Neural progenitor cell (in vitro differentiated cells): ENCODE measurements at regions not wholly inside any gene's neighbourhood (a gene's known extent, or its start where the extent isn't known, plus 50 kb on each side); places are given as distances from the start of the nearest gene placed in this dataset.

Experiments used
- EZH2 ChIP-seq: fragments of 200-600 bp; sonication (generic); IDR thresholded peaks from 2 replicates; pipeline ENCODE4 v1.6.1; 2017; ENCODE audit warnings: antibody characterized with exemption, mild to moderate bottlenecking, moderate library complexity
- EZH2phosphoT487 ChIP-seq: fragments of 200-600 bp; sonication (generic); IDR thresholded peaks from 2 replicates; pipeline ENCODE4 v1.6.1; 2017; ENCODE audit warnings: antibody characterized with exemption
- TF ChIP-seq, protein P1 (sequence below): fragments of 200-600 bp; sonication (generic); IDR thresholded peaks from 2 replicates; pipeline ENCODE4 v1.5.1; 2017; ENCODE audit warnings: antibody characterized with exemption, mild to moderate bottlenecking

DNA sequence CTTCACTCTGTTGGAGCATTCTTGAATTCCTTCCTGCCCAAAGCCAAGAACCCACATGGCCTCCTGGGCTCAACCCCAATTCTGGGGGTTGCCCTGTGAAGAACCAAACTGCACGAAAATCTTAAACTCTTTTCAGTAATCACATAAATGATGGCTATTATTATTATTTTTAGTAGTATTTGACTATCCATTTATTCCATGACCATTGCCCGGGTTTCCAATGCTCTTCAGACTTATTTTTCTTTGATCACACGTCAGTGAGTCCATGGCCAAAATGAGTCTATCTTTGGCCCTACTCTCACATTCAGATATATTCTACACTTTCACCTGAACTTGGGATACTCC lies 185.9 kb downstream of the AVL9 start:
- TF ChIP-seq EZH2 (no peak), EZH2phosphoT487 (no peak)
- TF ChIP-seq, protein P1, sequence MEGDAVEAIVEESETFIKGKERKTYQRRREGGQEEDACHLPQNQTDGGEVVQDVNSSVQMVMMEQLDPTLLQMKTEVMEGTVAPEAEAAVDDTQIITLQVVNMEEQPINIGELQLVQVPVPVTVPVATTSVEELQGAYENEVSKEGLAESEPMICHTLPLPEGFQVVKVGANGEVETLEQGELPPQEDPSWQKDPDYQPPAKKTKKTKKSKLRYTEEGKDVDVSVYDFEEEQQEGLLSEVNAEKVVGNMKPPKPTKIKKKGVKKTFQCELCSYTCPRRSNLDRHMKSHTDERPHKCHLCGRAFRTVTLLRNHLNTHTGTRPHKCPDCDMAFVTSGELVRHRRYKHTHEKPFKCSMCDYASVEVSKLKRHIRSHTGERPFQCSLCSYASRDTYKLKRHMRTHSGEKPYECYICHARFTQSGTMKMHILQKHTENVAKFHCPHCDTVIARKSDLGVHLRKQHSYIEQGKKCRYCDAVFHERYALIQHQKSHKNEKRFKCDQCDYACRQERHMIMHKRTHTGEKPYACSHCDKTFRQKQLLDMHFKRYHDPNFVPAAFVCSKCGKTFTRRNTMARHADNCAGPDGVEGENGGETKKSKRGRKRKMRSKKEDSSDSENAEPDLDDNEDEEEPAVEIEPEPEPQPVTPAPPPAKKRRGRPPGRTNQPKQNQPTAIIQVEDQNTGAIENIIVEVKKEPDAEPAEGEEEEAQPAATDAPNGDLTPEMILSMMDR = no peak
